Neural crest cell (in vitro differentiated cells): ENCODE measurements at regions not wholly inside any gene's neighbourhood (a gene's known extent, or its start where the extent isn't known, plus 50 kb on each side); places are given as distances from the start of the nearest gene placed in this dataset.

ENCODE experiments used
- DNase-seq: peaks from one replicate; pipeline ENCODE4 v3.0.0; 2021; ENCODE audit warnings: low read depth, mixed read lengths, low spot score
- H3K27ac Mint-ChIP-seq: one replicate; pipeline ENCODE4 v1.8.0; 2021; ENCODE audit warnings: mild to moderate bottlenecking, mixed read lengths; ENCODE audit not compliant: unreplicated experiment
- H3K27me3 Mint-ChIP-seq: 2 replicates; pipeline ENCODE4 v1.8.0; 2021; ENCODE audit warnings: low read depth, mild to moderate bottlenecking, mixed read lengths
- H3K36me3 Mint-ChIP-seq: 2 replicates; pipeline ENCODE4 v1.8.0; 2021; ENCODE audit warnings: low read depth, mild to moderate bottlenecking, mixed read lengths
- H3K4me1 Mint-ChIP-seq: 2 replicates; pipeline ENCODE4 v1.8.0; 2021; ENCODE audit warnings: mixed read lengths
- H3K4me3 Mint-ChIP-seq: one replicate; pipeline ENCODE4 v1.8.0; 2021; ENCODE audit warnings: mild to moderate bottlenecking, mixed read lengths
- H3K9me3 Mint-ChIP-seq: 2 replicates; pipeline ENCODE4 v1.8.0; 2021; ENCODE audit warnings: mixed read lengths
- CTCF ChIP-seq: fragments of 200-600 bp; sonication (generic); conservative IDR thresholded peaks from 2 replicates; pipeline ENCODE4 v1.5.0; 2021; ENCODE audit warnings: antibody characterized with exemption, mild to moderate bottlenecking

GRCh38 chr1:189880135-189880534 lies 597.5 kb downstream of the BRINP3 start:
- Mint-ChIP-seq H3K4me3 (no peak overlapping the region), H3K36me3 (no peaks in the 10 kb centered on the region), H3K4me1 (no peaks in the 10 kb centered on the region), H3K27ac (no peak overlapping the region), H3K27me3 (no peaks in the 10 kb centered on the region), H3K9me3 (peaks cover 6% of the 10 kb centered on the region)
- no peak for DNase-seq
- no peak for TF ChIP-seq CTCF

- Mint-ChIP-seq H3K4me1 (peaks cover 11% of the 10 kb centered on the region), H3K27me3 (no peaks in the 10 kb centered on the region), H3K9me3 (peaks cover 3% of the 10 kb centered on the region), H3K4me3 (no peak overlapping the region), H3K27ac (no peak overlapping the region), H3K36me3 (no peaks in the 10 kb centered on the region)
- no peak for DNase-seq
- no peak for TF ChIP-seq CTCF
Measured at GRCh38 chr1:189899686-189900425, 577.8 kb downstream of the BRINP3 start.

GRCh38 chr1:189904509-189904908 lies 573.2 kb downstream of the BRINP3 start:
- Mint-ChIP-seq H3K4me3 (no peak overlapping the region), H3K4me1 (peaks cover 10% of the 10 kb centered on the region), H3K27me3 (no peaks in the 10 kb centered on the region), H3K27ac (no peak overlapping the region), H3K9me3 (peaks cover 5% of the 10 kb centered on the region), H3K36me3 (peaks cover 6% of the 10 kb centered on the region)
- DNase-seq = no peak
- no peak for TF ChIP-seq CTCF

GRCh38 chr1:189908113-189908512 lies 569.6 kb downstream of the BRINP3 start:
- no peaks in the 10 kb centered on the region for H3K27me3 Mint-ChIP-seq
- no peak for TF ChIP-seq CTCF
- H3K4me3 Mint-ChIP-seq = no peak overlapping the region
- peaks cover 5% of the 10 kb centered on the region for H3K9me3 Mint-ChIP-seq
- no peak overlapping the region for H3K27ac Mint-ChIP-seq
- no peak for DNase-seq
- no peaks in the 10 kb centered on the region for H3K4me1 Mint-ChIP-seq
- peaks cover 6% of the 10 kb centered on the region for H3K36me3 Mint-ChIP-seq

- no peak overlapping the region for H3K4me3 Mint-ChIP-seq
- H3K36me3 Mint-ChIP-seq = peaks cover 11% of the 10 kb centered on the region
- H3K27ac Mint-ChIP-seq = no peak overlapping the region
- H3K9me3 Mint-ChIP-seq = peaks cover 27% of the 10 kb centered on the region
- no peak for DNase-seq
- H3K27me3 Mint-ChIP-seq = no peaks in the 10 kb centered on the region
- TF ChIP-seq CTCF = no peak
- H3K4me1 Mint-ChIP-seq = no peaks in the 10 kb centered on the region
Measured at GRCh38 chr1:189921613-189922012, 556.1 kb downstream of the BRINP3 start.
